DOHH2 (cell line): ENCODE measurements at regions not wholly inside any gene's neighbourhood (a gene's known extent, or its start where the extent isn't known, plus 50 kb on each side); places are given as distances from the start of the nearest gene placed in this dataset.

Experiments
- H3F3A ChIP-seq: fragments of 200-600 bp; sonication (generic), shearing (Covaris generic); 2 replicates; pipeline ENCODE4 v1.6.0; 2016; ENCODE audit warnings: antibody characterized with exemption, mild to moderate bottlenecking; ENCODE audit not compliant: control insufficient read depth, insufficient read depth
- H3K27ac ChIP-seq: fragments of 200-600 bp; sonication (generic); 2 replicates; pipeline ENCODE4 v1.5.1; 2014; ENCODE audit warnings: low read depth, mild to moderate bottlenecking, low read length, moderate library complexity
- H3K27me3 ChIP-seq: fragments of 200-600 bp; sonication (generic); 2 replicates; pipeline ENCODE4 v1.6.1; 2014; ENCODE audit warnings: mild to moderate bottlenecking, low read length, mixed read lengths; ENCODE audit not compliant: control insufficient read depth
- H3K36me3 ChIP-seq: fragments of 200-600 bp; sonication (generic); 2 replicates; pipeline ENCODE4 v1.6.1; 2014; ENCODE audit warnings: mild to moderate bottlenecking, low read length, moderate library complexity, mixed read lengths; ENCODE audit not compliant: control insufficient read depth
- H3K4me1 ChIP-seq: fragments of 200-600 bp; sonication (generic); 2 replicates; pipeline ENCODE4 v1.6.1; 2014; ENCODE audit warnings: mild to moderate bottlenecking, low read length, mixed read lengths; ENCODE audit not compliant: control insufficient read depth
- H3K4me2 ChIP-seq: fragments of 200-600 bp; sonication (generic); 2 replicates; pipeline ENCODE4 v1.6.0; 2014; ENCODE audit warnings: mild to moderate bottlenecking, low read length, moderate library complexity
- H3K4me3 ChIP-seq: fragments of 200-600 bp; sonication (generic); 2 replicates; pipeline ENCODE4 v1.5.1; 2014; ENCODE audit warnings: mild to moderate bottlenecking, low read length, mixed read lengths
- H3K79me2 ChIP-seq: fragments of 200-600 bp; sonication (generic); 2 replicates; pipeline ENCODE4 v1.6.1; 2014; ENCODE audit warnings: mild to moderate bottlenecking, low read length, mixed read lengths; ENCODE audit not compliant: control insufficient read depth
- H3K9me2 ChIP-seq: fragments of 200-600 bp; sonication (generic); replicated peaks from 2 replicates; pipeline ENCODE4 v1.6.1; 2014; ENCODE audit warnings: mild to moderate bottlenecking, low read length, mixed read lengths; ENCODE audit not compliant: control insufficient read depth
- H3K9me3 ChIP-seq: fragments of 200-600 bp; sonication (generic); 2 replicates; pipeline ENCODE4 v1.6.1; 2014; ENCODE audit warnings: antibody characterized with exemption, low read length, mixed read lengths; ENCODE audit not compliant: control insufficient read depth, insufficient read depth
- H4K20me1 ChIP-seq: fragments of 200-600 bp; sonication (generic); 2 replicates; pipeline ENCODE4 v1.6.0; 2014; ENCODE audit warnings: low read depth, mild to moderate bottlenecking, antibody characterized with exemption, low read length, moderate library complexity; ENCODE audit not compliant: control insufficient read depth, insufficient read depth
- EZH2phosphoT487 ChIP-seq: fragments of 200-600 bp; sonication (generic); IDR thresholded peaks from 2 replicates; pipeline ENCODE4 v1.6.1; 2017; ENCODE audit warnings: borderline replicate concordance, mild to moderate bottlenecking, antibody characterized with exemption, low read length, moderate library complexity, mixed read lengths
- TF ChIP-seq, protein P1 (sequence below): fragments of 200-600 bp; sonication (generic); IDR thresholded peaks from one replicate; pipeline ENCODE4 v1.5.1; 2014; ENCODE audit warnings: antibody characterized with exemption, mild to moderate bottlenecking, low read depth, low read length; ENCODE audit not compliant: poor library complexity, severe bottlenecking

GRCh38 chr1:70840260-70840953 is 207.2 kb downstream of the PTGER3 start:
- Histone ChIP-seq H3K4me1 (no peaks in the 10 kb centered on the region), H3K36me3 (no peaks in the 10 kb centered on the region), H3K4me3 (no peak overlapping the region), H3K9me3 (no peaks in the 10 kb centered on the region), H3K27me3 (no peaks in the 10 kb centered on the region), H3K27ac (no peak overlapping the region), H3F3A (no peaks in the 10 kb centered on the region), H3K4me2 (no peak overlapping the region), H3K9me2 (no peaks in the 10 kb centered on the region), H3K79me2 (no peaks in the 10 kb centered on the region), H4K20me1 (no peaks in the 10 kb centered on the region)
- TF ChIP-seq, protein P1, sequence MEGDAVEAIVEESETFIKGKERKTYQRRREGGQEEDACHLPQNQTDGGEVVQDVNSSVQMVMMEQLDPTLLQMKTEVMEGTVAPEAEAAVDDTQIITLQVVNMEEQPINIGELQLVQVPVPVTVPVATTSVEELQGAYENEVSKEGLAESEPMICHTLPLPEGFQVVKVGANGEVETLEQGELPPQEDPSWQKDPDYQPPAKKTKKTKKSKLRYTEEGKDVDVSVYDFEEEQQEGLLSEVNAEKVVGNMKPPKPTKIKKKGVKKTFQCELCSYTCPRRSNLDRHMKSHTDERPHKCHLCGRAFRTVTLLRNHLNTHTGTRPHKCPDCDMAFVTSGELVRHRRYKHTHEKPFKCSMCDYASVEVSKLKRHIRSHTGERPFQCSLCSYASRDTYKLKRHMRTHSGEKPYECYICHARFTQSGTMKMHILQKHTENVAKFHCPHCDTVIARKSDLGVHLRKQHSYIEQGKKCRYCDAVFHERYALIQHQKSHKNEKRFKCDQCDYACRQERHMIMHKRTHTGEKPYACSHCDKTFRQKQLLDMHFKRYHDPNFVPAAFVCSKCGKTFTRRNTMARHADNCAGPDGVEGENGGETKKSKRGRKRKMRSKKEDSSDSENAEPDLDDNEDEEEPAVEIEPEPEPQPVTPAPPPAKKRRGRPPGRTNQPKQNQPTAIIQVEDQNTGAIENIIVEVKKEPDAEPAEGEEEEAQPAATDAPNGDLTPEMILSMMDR = no peak
- TF ChIP-seq EZH2phosphoT487 = no peak

GRCh38 chr1:70842562-70842961 is 205.1 kb downstream of the PTGER3 start:
- Histone ChIP-seq H3K27ac (no peak overlapping the region), H3K9me2 (no peaks in the 10 kb centered on the region), H3K4me2 (no peak overlapping the region), H3K9me3 (no peaks in the 10 kb centered on the region), H3F3A (no peaks in the 10 kb centered on the region), H3K79me2 (no peaks in the 10 kb centered on the region), H3K4me1 (no peaks in the 10 kb centered on the region), H4K20me1 (no peaks in the 10 kb centered on the region), H3K4me3 (no peak overlapping the region), H3K27me3 (no peaks in the 10 kb centered on the region), H3K36me3 (no peaks in the 10 kb centered on the region)
- TF ChIP-seq, protein P1 = no peak
- TF ChIP-seq EZH2phosphoT487 = no peak

GRCh38 chr1:70843452-70843851 is 204.2 kb downstream of the PTGER3 start:
- no peak for TF ChIP-seq EZH2phosphoT487
- TF ChIP-seq, protein P1 = no peak
- no peaks in the 10 kb centered on the region for H3K4me1 ChIP-seq
- H3K4me2 ChIP-seq = no peak overlapping the region
- H3K27me3 ChIP-seq = no peaks in the 10 kb centered on the region
- no peaks in the 10 kb centered on the region for H4K20me1 ChIP-seq
- no peak overlapping the region for H3K4me3 ChIP-seq
- no peaks in the 10 kb centered on the region for H3K9me3 ChIP-seq
- no peaks in the 10 kb centered on the region for H3K9me2 ChIP-seq
- H3K79me2 ChIP-seq = no peaks in the 10 kb centered on the region
- H3K36me3 ChIP-seq = no peaks in the 10 kb centered on the region
- H3K27ac ChIP-seq = no peak overlapping the region
- no peaks in the 10 kb centered on the region for H3F3A ChIP-seq
